ENCODE measurements at regions not wholly inside any gene's neighbourhood (a gene's known extent, or its start where the extent isn't known, plus 50 kb on each side); places are given as distances from the start of the nearest gene placed in this dataset.

DNA sequence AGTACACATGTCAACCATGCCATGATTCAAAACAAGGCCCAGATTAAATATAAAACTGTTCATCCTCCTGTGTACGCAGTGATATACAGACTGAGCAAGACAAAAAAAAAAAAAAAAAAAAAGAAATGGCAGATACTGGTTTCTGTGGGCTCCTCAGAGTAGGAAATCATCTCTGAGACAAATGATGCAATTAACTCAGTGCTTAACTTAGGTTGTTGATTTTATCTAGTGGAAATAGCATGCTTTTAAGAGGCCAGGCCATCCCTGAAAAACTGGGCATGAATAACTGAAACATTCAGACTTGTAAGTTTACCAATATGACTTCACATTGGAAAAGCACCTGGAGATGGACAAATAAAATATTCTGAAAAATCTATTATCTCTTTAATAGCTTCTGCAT is 69.0 kb downstream of the DKK1 start:
- TF ChIP-seq, protein P1, sequence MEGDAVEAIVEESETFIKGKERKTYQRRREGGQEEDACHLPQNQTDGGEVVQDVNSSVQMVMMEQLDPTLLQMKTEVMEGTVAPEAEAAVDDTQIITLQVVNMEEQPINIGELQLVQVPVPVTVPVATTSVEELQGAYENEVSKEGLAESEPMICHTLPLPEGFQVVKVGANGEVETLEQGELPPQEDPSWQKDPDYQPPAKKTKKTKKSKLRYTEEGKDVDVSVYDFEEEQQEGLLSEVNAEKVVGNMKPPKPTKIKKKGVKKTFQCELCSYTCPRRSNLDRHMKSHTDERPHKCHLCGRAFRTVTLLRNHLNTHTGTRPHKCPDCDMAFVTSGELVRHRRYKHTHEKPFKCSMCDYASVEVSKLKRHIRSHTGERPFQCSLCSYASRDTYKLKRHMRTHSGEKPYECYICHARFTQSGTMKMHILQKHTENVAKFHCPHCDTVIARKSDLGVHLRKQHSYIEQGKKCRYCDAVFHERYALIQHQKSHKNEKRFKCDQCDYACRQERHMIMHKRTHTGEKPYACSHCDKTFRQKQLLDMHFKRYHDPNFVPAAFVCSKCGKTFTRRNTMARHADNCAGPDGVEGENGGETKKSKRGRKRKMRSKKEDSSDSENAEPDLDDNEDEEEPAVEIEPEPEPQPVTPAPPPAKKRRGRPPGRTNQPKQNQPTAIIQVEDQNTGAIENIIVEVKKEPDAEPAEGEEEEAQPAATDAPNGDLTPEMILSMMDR (IDR thresholded peaks at IDR 0.05; ENCODE audit: low read depth, low read length, poor library complexity, severe bottlenecking), result no peak
- TF ChIP-seq EZH2phosphoT487 (IDR thresholded peaks at IDR 0.05; ENCODE audit: borderline replicate concordance, low read length), result no peak

Data from DOHH2 (cell line).